ENCODE measurements at regions not wholly inside any gene's neighbourhood (a gene's known extent, or its start where the extent isn't known, plus 50 kb on each side); places are given as distances from the start of the nearest gene placed in this dataset.

DNA sequence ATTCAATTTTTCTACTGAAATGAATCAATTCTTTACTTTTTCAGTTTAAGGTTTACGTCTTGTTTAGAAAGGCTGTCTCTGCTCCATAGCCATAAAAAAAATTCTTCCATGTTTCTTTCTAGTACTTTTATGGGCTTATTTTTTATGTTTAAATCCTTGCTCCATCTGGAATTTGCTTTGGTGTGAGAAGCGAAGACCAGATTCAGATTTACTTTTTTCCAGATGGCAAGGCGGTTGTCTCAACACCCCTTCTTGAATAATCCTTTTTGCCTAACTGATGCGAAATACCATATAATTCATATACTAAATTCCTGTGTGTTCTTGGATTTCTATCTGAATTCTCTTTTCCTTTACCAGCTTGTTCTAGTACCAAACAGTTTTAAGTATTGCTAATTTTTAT, 101.5 kb downstream of the C1orf94 start:
- TF ChIP-seq, protein P1, sequence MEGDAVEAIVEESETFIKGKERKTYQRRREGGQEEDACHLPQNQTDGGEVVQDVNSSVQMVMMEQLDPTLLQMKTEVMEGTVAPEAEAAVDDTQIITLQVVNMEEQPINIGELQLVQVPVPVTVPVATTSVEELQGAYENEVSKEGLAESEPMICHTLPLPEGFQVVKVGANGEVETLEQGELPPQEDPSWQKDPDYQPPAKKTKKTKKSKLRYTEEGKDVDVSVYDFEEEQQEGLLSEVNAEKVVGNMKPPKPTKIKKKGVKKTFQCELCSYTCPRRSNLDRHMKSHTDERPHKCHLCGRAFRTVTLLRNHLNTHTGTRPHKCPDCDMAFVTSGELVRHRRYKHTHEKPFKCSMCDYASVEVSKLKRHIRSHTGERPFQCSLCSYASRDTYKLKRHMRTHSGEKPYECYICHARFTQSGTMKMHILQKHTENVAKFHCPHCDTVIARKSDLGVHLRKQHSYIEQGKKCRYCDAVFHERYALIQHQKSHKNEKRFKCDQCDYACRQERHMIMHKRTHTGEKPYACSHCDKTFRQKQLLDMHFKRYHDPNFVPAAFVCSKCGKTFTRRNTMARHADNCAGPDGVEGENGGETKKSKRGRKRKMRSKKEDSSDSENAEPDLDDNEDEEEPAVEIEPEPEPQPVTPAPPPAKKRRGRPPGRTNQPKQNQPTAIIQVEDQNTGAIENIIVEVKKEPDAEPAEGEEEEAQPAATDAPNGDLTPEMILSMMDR (IDR thresholded peaks at IDR 0.05): no peak
- no peak for TF ChIP-seq POLR2A (IDR thresholded peaks at IDR 0.05; ENCODE audit: low read depth)
- no peak for TF ChIP-seq EP300 (IDR thresholded peaks at IDR 0.05)
- no peak for TF ChIP-seq POLR2AphosphoS5 (IDR thresholded peaks at IDR 0.05)
- WGBS: 83% methylated on average over 4 of the region's 4 CpGs
- intact Hi-C loops (cut with DNase I): no loop called here

DNA sequence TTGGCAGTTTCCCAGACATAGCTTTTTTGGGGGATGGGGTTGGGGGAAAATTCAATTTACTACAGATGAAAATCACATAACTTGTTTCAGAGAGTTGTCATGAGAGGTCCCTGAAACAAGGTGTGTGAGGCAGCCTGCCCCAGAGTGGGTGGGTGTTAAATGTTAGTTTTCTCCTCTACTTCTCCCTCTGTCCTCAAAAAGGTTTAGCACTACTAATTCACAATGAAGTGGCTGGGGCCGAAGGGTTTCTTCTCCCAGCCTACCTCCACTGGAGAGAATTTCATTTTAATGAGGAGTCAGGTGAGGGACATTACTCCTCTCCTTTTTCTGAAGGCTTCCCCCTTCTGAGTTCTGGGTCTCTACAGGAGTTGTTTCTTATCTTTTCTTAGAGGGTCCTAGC, 103.3 kb downstream of the C1orf94 start:
- TF ChIP-seq, protein P1 (IDR thresholded peaks at IDR 0.05): no peak
- no peak for TF ChIP-seq POLR2A (IDR thresholded peaks at IDR 0.05; ENCODE audit: low read depth)
- TF ChIP-seq EP300 (IDR thresholded peaks at IDR 0.05): no peak
- TF ChIP-seq POLR2AphosphoS5 (IDR thresholded peaks at IDR 0.05): no peak
- no peak overlapping the region for H3K4me3 ChIP-seq
- H3K36me3 ChIP-seq: no peaks in the 10 kb centered on the region
- no peaks in the 10 kb centered on the region for H3K9me3 ChIP-seq
- H3K27ac ChIP-seq (replicated peaks in 1 of 4): no peak overlapping the region
- H3K4me1 ChIP-seq: no peaks in the 10 kb centered on the region
- peaks cover 0 to 14% (median 0%) of the 10 kb centered on the region in 4 donors for H3K27me3 ChIP-seq
- intact Hi-C loops (cut with DNase I): no loop called here
- 78% methylated on average over 1 of the region's 1 CpG for WGBS
- DNase-seq (ENCODE audit: extremely low spot score): peak; percentile 82

More for the DNA sequence above, 101.5 kb downstream of the C1orf94 start:
- H3K27me3 ChIP-seq: peaks cover 0 to 21% (median 0%) of the 10 kb centered on the region in 4 donors
- H3K36me3 ChIP-seq: no peaks in the 10 kb centered on the region
- no peak overlapping the region for H3K27ac ChIP-seq (replicated peaks in 1 of 4)
- H3K4me3 ChIP-seq: no peak overlapping the region
- H3K9me3 ChIP-seq: no peaks in the 10 kb centered on the region
- no peak for DNase-seq (ENCODE audit: extremely low spot score)
- H3K4me1 ChIP-seq: no peaks in the 10 kb centered on the region

DNA sequence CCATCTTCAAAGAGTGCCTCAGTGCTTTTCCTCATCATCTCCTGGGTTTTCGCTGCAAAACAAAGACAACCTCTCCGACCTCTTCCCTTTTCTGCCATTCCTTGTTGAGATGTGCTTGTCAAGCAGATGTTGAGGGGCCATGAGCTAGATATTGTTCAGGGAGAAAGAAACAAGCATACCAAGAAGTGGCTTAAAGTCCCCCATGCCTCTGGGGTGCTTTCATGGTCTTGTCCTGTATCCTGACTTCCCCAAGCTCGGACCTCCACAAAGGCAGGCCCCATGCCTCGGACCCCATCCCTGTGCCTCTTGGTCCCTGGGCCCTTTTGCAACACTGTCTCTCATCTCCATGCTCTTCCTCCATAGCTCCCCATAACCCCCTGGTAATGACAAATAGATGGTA, 103.8 kb downstream of the C1orf94 start:
- H3K4me3 ChIP-seq: no peak overlapping the region
- H3K4me1 ChIP-seq: no peaks in the 10 kb centered on the region
- WGBS: 88% methylated on average over 4 of the region's 4 CpGs
- intact Hi-C loops (cut with DNase I): no loop called here
- no peak overlapping the region for H3K27ac ChIP-seq (replicated peaks in 1 of 4)
- H3K36me3 ChIP-seq: no peaks in the 10 kb centered on the region
- no peaks in the 10 kb centered on the region for H3K9me3 ChIP-seq
- H3K27me3 ChIP-seq: peaks cover 0 to 17% (median 0%) of the 10 kb centered on the region in 4 donors
- peak; percentile 81 for DNase-seq (ENCODE audit: extremely low spot score)
- TF ChIP-seq, protein P1 (IDR thresholded peaks at IDR 0.05): no peak
- TF ChIP-seq EP300 (IDR thresholded peaks at IDR 0.05): no peak
- no peak for TF ChIP-seq POLR2A (IDR thresholded peaks at IDR 0.05; ENCODE audit: low read depth)
- TF ChIP-seq POLR2AphosphoS5 (IDR thresholded peaks at IDR 0.05): no peak

DNA sequence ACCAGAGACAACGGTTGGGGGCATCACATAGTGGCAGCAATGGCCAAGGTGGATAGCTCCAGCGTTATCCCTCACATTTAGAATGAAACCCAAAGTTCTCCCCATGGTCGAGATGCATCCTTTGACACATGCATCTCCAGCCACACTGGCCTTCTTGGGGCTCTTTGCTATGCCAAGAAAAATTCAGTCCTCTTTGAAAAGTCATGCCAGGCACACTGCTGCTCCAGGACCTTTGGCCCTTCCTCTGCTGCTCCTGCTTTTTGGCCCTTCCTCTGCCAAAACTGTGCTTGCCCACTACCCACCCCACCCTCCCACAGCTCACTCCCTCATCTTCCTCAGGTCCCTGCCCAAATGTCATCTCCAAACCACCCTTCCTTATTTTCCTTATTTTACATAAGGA, 106.4 kb downstream of the C1orf94 start:
- no peaks in the 10 kb centered on the region for H3K4me1 ChIP-seq
- H3K9me3 ChIP-seq: no peaks in the 10 kb centered on the region
- no peak for TF ChIP-seq POLR2A (IDR thresholded peaks at IDR 0.05; ENCODE audit: low read depth)
- TF ChIP-seq POLR2AphosphoS5 (IDR thresholded peaks at IDR 0.05): no peak
- TF ChIP-seq, protein P1 (IDR thresholded peaks at IDR 0.05): no peak
- no peak for TF ChIP-seq EP300 (IDR thresholded peaks at IDR 0.05)
- peak; percentile 24 for DNase-seq (ENCODE audit: extremely low spot score)
- peaks cover 0 to 26% (median 0%) of the 10 kb centered on the region in 4 donors for H3K27me3 ChIP-seq
- WGBS: 48% methylated on average over 3 of the region's 3 CpGs
- no peak overlapping the region for H3K27ac ChIP-seq (replicated peaks in 1 of 4)
- intact Hi-C loops (cut with DNase I): no loop called here
- no peak overlapping the region for H3K4me3 ChIP-seq
- H3K36me3 ChIP-seq: no peaks in the 10 kb centered on the region

DNA sequence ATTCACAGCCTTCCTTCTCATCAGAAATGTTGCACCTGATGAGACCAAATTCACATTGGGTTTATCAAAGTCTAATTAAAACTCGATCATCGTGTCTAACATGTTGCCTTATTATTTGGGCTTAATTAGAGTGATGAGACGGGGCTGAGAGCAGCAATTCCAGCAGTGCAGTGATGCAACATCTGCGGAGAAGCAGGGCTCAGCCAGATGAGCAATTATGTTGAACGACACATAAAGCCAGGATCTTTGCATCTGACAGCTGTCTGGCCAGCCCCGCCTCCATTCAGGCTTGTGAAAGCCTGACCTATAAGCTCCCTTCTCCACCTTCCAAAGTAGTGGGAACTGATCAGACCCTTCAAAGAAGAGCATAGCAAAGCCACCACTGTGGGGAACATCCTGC, 109.8 kb downstream of the C1orf94 start:
- no peaks in the 10 kb centered on the region for H3K36me3 ChIP-seq
- TF ChIP-seq POLR2AphosphoS5 (IDR thresholded peaks at IDR 0.05) (no peak), POLR2A (IDR thresholded peaks at IDR 0.05; ENCODE audit: low read depth) (no peak), EP300 (IDR thresholded peaks at IDR 0.05) (no peak)
- TF ChIP-seq, protein P1 (IDR thresholded peaks at IDR 0.05): no peak
- H3K4me1 ChIP-seq: no peaks in the 10 kb centered on the region
- no peak overlapping the region for H3K4me3 ChIP-seq
- WGBS: 71% methylated on average over 6 of the region's 6 CpGs
- intact Hi-C loops (cut with DNase I): no loop called here
- peak; percentile 82 for DNase-seq (ENCODE audit: extremely low spot score)
- H3K27me3 ChIP-seq: peaks cover 0 to 24% (median 0%) of the 10 kb centered on the region in 4 donors
- H3K9me3 ChIP-seq: no peaks in the 10 kb centered on the region
- H3K27ac ChIP-seq (replicated peaks in 1 of 4): no peak overlapping the region

Data from esophagus muscularis mucosa (tissue), 4 donors.